ENCODE measurements at regions not wholly inside any gene's neighbourhood (a gene's known extent, or its start where the extent isn't known, plus 50 kb on each side); places are given as distances from the start of the nearest gene placed in this dataset.

GRCh38 chr2:183224948-183225347 is 100.7 kb downstream of the NUP35 start:
- no peak for TF ChIP-seq CTCF (IDR thresholded peaks at IDR 0.05)
- TF ChIP-seq POLR2A (IDR thresholded peaks at IDR 0.05; ENCODE audit: low read depth) = no peak
- no peak for TF ChIP-seq POLR2AphosphoS5 (IDR thresholded peaks at IDR 0.05)
- TF ChIP-seq EP300 (IDR thresholded peaks at IDR 0.05) = no peak

Data from esophagus muscularis mucosa (tissue), 4 donors.